ENCODE measurements at regions not wholly inside any gene's neighbourhood (a gene's known extent, or its start where the extent isn't known, plus 50 kb on each side); places are given as distances from the start of the nearest gene placed in this dataset.
"Not testable (repeated sequence)": the region's sequence is repeated elsewhere in the genome, so short reads cannot be mapped to it uniquely, and the experiment has no call there.

DNA sequence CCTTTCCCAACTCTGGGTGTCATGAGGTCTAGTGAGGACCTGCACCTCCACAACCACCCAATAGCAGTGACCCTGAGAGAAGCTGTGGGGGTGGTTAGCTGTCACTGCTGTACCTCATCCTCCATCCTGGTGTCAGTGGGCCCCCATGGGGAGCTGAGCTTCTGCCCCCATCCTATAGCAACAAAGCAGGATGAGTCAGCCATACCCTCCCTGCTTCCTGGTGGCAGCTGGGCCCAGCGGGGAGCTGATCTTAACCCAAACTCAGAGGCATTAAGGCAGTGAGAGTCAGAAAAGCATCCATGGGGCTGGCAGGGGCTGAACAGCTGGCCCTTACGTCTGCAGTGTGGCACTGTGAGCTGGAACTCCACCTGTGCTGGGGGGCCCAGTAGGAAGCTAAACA lies 247.8 kb upstream of the HDAC4 start:
- no peak for DNase-seq (ENCODE audit: low read depth)

- DNase-seq (ENCODE audit: low read depth), result no peak
Observed at GRCh38 chr2:239647052-239647819, 246.4 kb upstream of the HDAC4 start.

DNA sequence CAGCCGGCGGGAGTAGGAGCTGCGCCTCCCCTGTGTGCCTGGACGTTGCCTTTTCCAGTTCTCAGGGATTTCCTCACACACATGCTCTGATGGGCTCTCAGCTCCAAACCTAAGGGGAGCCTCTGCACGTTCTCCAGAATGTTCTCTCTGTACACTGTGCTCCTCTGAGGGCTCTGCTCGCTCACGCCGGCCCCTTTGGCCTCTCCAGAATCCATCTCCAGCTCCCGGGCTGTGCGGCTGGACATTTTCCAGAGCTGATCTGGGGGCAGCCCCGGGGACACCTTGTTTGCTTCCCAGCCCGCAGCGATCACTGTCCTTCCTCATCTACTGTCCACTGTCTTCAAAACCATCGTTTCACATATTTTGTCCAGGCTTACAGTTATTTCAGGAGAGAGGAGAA lies 245.4 kb upstream of the HDAC4 start:
- no peak for DNase-seq (ENCODE audit: low read depth)

- not testable (repeated sequence) for DNase-seq (ENCODE audit: low read depth)
Observed at GRCh38 chr2:239644594-239644993, 243.8 kb upstream of the HDAC4 start.

GRCh38 chr2:239644011-239644410 lies 243.2 kb upstream of the HDAC4 start:
- DNase-seq (ENCODE audit: low read depth), result no peak

DNA sequence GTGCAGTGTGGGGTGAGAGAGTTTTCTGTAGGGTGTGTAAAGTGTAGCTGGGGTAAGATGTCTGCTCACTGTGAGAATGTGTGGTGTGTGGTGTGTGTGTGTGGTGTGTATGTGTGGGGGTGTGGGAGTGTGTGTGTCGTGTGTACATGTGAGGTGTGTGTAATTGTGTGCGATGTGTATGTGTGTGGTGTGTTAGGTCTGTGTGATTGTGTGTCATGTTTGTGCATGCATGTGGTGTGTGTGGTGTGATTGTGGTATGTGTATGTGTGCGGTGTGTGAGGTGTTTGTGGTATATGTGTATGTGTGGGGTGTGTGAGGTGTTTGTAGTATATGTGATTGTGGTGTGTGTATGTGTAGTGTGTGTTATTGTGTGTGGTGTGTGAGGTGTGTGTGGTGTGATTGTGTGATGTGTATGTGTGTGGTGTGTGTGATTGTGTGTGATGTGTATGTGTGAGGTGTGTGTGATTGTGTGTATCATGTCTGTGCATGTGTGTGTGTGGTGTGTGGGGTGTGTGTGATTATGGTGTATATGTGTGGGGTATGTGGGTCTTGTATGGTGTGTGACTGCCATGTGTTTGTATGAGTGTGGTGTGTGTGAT lies 241.7 kb upstream of the HDAC4 start:
- DNase-seq (ENCODE audit: low read depth), result no peak

DNA sequence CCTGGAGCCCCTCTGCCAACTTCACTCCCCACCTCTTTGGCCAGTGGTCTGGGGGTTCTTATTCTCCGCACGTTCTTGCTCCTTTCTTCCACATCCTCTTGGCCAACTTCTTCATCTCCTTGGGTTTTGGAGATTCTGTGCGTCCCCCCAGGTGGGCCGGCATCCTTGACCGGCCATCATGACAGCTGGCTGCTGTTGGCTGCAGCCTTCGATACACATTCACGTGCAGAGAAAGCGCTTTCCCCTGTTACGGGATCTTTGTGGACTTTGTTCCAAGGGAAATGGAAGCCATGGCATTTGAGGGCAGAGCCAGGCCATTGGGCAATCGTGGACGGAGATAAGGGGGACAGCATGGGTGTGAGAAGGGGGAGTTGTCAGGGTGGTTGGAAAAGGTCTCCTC lies 241.1 kb upstream of the HDAC4 start:
- not testable (repeated sequence) for DNase-seq (ENCODE audit: low read depth)

DNA sequence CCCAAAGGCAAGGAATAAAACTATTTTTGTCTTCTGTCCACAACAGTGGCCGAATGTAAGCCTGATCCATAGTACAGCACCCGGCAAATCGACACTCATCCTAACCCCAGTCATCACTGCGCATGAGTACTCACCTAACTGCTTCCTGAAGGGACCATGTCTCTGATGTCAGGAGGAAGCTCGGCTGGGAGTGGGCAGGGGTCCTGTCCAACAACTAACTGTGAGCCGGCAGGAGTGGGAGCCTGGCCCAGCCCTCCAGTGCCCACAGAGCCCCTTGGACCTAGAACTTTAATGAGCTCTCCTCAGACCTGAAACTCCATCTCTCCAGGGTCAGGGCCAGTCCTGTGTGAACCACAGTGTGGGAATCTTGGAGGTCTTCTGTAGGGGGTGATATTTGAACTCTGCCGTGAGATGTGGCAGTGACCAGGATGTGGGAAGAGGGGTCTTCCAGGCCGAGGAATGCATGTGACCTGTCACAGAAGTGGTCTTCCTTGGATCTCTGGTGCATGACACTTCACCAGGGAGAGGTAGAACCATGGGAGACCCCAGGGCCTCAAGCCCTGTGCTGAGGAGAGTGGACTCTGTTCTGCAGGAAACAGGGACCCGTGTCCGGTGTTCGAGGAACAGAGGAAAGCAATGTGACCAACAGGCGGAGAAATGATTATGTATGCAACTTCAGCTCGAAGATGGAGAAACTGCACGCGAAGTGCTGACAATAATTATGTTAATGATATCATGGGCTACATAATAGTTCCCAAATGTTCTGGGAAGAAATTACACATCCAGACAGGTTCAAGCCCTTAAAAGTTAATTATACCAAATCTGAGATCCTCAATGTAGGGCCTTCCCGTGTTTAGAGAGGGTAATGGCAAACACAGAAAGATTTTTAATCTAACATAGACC lies 240.1 kb upstream of the HDAC4 start:
- DNase-seq (ENCODE audit: low read depth), result no peak

DNA sequence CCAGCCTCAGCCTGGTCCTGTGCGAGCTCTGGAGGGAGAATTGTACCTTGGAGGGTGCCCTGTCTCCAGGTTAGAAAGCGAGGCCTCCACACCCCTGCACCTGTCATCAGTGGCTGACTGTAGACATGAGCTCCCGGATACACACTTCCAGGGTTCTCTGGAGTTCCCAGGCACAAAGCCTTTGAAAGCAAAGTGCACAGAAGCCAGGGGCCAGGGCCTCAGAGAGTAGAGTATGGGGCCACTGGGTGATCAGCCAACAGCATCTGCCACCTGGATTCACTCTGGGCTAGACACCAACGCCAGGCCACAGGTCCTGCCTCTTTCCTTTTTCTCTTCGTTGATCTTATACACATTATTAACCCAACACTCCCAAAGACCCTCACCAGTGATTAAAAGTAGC lies 239.4 kb upstream of the HDAC4 start:
- DNase-seq (ENCODE audit: low read depth), result no peak

GRCh38 chr2:239639421-239640185 lies 238.8 kb upstream of the HDAC4 start:
- no peak for DNase-seq (ENCODE audit: low read depth)

GRCh38 chr2:239638376-239638775 lies 237.6 kb upstream of the HDAC4 start:
- no peak for DNase-seq (ENCODE audit: low read depth)

DNA sequence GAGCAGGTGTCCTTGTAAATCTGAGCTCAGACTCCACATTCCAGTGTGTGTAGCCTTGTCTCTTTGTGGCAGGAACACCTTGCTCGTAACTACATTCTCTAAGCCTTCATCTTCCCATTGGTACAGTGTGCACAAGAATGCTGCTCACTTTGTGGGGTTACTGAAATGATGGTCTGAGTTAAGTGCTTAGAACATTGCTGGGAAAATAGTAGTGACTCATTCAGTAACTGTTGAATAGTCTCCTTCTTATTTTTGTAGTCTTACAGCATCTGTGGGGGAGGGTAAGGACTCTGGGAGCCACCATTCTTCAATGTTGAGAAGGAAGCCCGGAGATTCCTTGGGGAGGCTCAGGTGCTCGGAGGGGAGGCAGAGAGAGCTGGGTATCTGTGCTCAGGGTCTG lies 236.0 kb upstream of the HDAC4 start:
- DNase-seq (ENCODE audit: low read depth), result no peak

DNA sequence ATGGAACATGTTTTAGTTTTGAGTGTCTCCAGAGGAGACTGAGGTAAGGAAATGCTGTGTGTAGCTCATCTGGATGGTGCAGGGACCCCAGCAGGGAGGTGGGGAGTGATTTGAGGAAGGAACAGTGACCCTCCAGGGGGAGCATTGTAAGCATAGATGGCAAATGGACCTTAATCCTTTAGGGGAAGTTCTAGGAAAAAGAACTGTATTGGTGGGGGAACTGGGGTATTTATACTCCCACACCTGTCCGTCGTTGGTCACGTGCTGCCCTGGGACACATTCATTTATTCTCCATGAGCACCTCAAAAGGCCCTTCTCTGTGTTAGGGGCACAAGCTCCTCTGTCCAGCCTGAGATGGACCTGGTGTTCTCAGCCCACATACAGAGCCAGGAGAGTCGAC lies 233.9 kb upstream of the HDAC4 start:
- no peak for DNase-seq (ENCODE audit: low read depth)

DNA sequence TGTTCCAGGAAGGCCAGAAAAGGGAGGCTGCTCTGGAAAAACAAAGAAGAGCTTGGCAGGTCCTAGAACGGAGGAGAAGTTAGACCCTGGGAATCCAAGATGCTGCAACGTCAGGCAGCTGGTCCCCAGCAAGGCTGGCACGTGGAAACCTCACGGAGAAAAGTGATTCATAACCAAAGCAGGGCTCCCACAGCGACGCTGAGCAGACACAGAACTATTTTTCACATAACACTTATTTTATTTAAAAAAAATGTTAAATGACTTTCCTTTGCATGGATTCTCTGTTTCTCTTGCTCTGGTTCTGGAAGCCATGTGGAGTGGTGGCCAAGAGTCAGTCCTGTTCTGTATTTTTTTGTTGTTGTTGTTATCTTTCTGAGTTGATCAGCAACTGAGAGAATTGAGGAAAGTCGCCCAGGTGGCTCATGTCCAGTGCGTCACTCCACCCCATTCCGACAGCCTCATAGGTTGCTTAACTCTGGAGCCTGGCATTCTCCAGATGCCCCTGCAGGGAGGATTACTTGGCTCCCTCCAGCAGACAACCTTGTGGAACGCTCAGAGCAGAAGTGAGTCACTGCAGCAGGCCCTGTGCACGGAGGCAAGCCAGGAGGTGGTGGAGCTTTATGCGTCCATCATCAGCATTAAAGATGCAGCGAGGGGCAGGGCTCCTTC lies 229.9 kb upstream of the HDAC4 start:
- DNase-seq (ENCODE audit: low read depth), result no peak

GRCh38 chr2:239629926-239630617 lies 229.3 kb upstream of the HDAC4 start:
- no peak for DNase-seq (ENCODE audit: low read depth)

DNA sequence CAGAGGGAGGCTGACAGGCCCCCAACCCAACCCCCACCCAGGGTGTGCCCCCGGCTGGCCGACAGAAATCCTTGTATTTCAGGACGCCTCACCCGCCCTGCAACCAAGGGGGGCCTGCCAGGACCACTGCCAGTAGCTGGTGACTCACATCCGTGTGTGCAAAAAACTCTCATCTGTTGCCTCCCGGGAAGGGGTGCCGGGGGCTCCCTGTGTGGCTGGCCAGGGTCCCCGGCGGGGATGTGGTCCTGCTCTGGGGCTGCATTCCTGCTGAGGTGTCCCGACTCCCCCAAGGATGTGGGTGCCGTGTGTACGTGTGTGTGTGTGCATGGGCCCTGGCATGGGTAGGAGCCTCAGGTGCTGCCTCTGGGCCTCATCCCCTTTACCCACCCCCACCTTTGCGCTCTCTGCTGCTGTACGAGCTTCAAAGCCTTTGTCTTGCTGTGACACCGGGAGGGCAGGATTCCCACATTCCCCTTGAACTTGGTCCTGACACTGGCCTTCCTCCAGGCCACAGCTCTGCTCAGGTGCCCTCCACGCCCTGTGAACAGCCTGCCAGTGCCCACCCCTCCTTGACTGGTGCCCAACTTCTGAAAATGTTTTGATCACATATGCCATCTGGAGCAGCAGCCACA lies 226.3 kb upstream of the HDAC4 start:
- DNase-seq (ENCODE audit: low read depth), result no peak

GRCh38 chr2:239625971-239626734 lies 225.3 kb upstream of the HDAC4 start:
- no peak for DNase-seq (ENCODE audit: low read depth)

DNA sequence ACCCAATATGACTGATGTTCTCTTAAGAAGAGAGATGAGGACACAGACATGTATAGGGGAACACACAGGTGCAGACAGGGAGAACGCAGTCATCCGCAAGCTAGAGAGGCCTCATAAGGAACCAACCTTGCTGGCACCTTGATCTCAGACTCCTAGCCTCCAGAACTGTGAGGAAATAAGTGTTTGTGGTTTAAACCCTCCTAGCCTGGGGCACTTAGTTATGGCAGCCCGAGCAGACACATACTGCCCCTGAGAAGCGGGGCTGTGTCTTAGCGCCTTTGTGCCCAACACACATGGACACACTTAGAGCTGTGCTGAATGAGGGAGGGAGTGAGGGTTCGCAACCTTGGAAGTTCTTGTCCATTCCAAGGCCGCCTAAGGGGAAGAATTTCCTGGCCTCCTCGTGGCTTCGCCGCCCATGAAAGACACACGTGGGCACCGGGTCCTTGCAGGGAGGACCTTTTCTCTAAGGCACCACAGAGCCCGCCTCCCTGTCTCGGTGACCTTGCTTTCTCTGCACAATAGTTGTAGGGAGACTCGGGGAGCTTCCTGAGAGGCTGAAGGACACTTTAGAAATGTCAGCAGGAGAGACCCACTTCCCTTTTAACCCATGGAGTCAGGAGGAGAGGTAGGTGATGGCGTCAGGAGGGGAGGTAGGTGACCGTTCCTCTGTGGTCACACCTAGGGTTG lies 224.5 kb upstream of the HDAC4 start:
- DNase-seq (ENCODE audit: low read depth), result no peak

DNA sequence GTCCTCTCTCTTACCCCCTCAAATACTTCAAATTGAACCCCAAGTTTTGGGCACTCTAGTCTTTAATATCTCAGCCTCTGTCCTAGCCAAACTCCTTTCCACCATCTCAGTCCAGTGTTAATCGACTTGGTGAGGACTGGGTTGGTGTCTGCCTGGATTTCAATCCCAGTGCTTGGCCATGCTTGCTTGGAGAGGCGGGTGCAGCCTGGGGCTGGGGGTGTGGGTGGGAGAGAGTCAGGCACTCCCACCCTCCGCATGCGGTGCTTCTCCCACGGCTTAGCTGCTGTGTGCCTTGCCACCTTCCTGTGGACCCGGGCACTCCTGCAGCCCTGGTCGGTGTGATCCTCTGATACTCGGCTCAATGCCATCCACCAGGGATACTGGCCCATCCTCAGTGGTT lies 220.8 kb upstream of the HDAC4 start:
- DNase-seq (ENCODE audit: low read depth), result no peak

Data from activated T-helper 9 cell treated with anti-CD3 and anti-CD28 coated beads, Interleukin-2, amount 50 U/mL, for 16 hours (primary cell).